AG04450 (cell line): ENCODE measurements at regions not wholly inside any gene's neighbourhood (a gene's known extent, or its start where the extent isn't known, plus 50 kb on each side); places are given as distances from the start of the nearest gene placed in this dataset.

Experiments
- CTCF ChIA-PET: fragments of 300-600, 350-600 bp; formaldehyde crosslinking; extraction: SDS; loops from one replicate; lab custom pipeline; 2022; ENCODE audit warnings: antibody characterized with exemption, inconsistent platforms; lab: Charles Lee
- POLR2A ChIA-PET: fragments of 350-600 bp; formaldehyde crosslinking; extraction: SDS; loops from one replicate; lab custom pipeline; 2021; ENCODE audit warnings: antibody characterized with exemption, inconsistent platforms; lab: Yijun Ruan, JAX
- DNase-seq: peaks from one replicate; pipeline ENCODE4 v3.0.0-alpha.2; 2011; ENCODE audit warnings: low read depth, low spot score
- H3K27ac ChIP-seq: one replicate; pipeline ENCODE4 v1.5.1; 2012; ENCODE audit warnings: low read depth, low read length, control low read depth
- H3K27me3 ChIP-seq: one replicate; pipeline ENCODE4 v1.6.0; 2012; ENCODE audit warnings: low read length; ENCODE audit not compliant: control insufficient read depth, insufficient read depth
- H3K4me3 ChIP-seq: 2 replicates; pipeline ENCODE4 v1.5.1; 2011; ENCODE audit warnings: mild to moderate bottlenecking, low read depth, low read length, control low read depth
- H3K9me3 ChIP-seq: 2 replicates; pipeline ENCODE4 v1.5.1; 2012; ENCODE audit warnings: low read length; ENCODE audit not compliant: control insufficient read depth, insufficient read depth
- CTCF ChIP-seq: IDR thresholded peaks from 2 replicates; pipeline ENCODE4 v1.5.1; 2011; ENCODE audit warnings: low read depth, low read length, control low read depth, inconsistent platforms

- TF ChIP-seq CTCF: no peak
- no peak for DNase-seq
- H3K27ac ChIP-seq: no peak overlapping the region
- CTCF ChIA-PET: no interaction called here
- POLR2A ChIA-PET: no interaction called here
- no peaks in the 10 kb centered on the region for H3K27me3 ChIP-seq
- H3K9me3 ChIP-seq: no peaks in the 10 kb centered on the region
- no peak overlapping the region for H3K4me3 ChIP-seq
These were observed 121.7 kb downstream of the EDEM1 start for GRCh38 chr3:5309171-5309570.

GRCh38 chr3:5309602-5310001, 122.1 kb downstream of the EDEM1 start:
- Histone ChIP-seq H3K27ac (no peak overlapping the region), H3K9me3 (no peaks in the 10 kb centered on the region), H3K27me3 (no peaks in the 10 kb centered on the region), H3K4me3 (no peak overlapping the region)
- DNase-seq: no peak
- no peak for TF ChIP-seq CTCF
- ChIA-PET CTCF (no interaction called here), POLR2A (no interaction called here)

GRCh38 chr3:5310509-5310908, 123.0 kb downstream of the EDEM1 start:
- POLR2A ChIA-PET: no interaction called here

GRCh38 chr3:5312290-5312689, 124.8 kb downstream of the EDEM1 start:
- no peak for TF ChIP-seq CTCF
- no peaks in the 10 kb centered on the region for H3K9me3 ChIP-seq
- POLR2A ChIA-PET: no interaction called here
- H3K4me3 ChIP-seq: no peak overlapping the region
- no peak overlapping the region for H3K27ac ChIP-seq
- no peak for DNase-seq
- CTCF ChIA-PET: interaction anchor here (0.9 kb wide), 1 partner anchor 11 kb away, joined by 3 read pairs; no protein-coding TSS in a partner anchor
- H3K27me3 ChIP-seq: no peaks in the 10 kb centered on the region

More at GRCh38 chr3:5310509-5310908, 123.0 kb downstream of the EDEM1 start:
- CTCF ChIA-PET: no interaction called here
- no peak for DNase-seq
- H3K27ac ChIP-seq: no peak overlapping the region
- no peaks in the 10 kb centered on the region for H3K9me3 ChIP-seq
- no peak for TF ChIP-seq CTCF
- no peaks in the 10 kb centered on the region for H3K27me3 ChIP-seq
- no peak overlapping the region for H3K4me3 ChIP-seq

GRCh38 chr3:5314897-5315296, 127.4 kb downstream of the EDEM1 start:
- Histone ChIP-seq H3K27me3 (no peaks in the 10 kb centered on the region), H3K9me3 (no peaks in the 10 kb centered on the region), H3K27ac (no peak overlapping the region), H3K4me3 (no peak overlapping the region)
- POLR2A ChIA-PET: no interaction called here
- CTCF ChIA-PET: no interaction called here
- TF ChIP-seq CTCF: no peak
- DNase-seq: no peak
